ENCODE measurements at regions not wholly inside any gene's neighbourhood (a gene's known extent, or its start where the extent isn't known, plus 50 kb on each side); places are given as distances from the start of the nearest gene placed in this dataset.

GRCh38 chr2:23320058-23320457, 64.9 kb upstream of the KLHL29 start:
- Histone ChIP-seq H3K4me3 (ENCODE audit: insufficient read depth, low read length, poor library complexity, severe bottlenecking) (no peak overlapping the region), H3F3A (ENCODE audit: insufficient read depth) (no peaks in the 10 kb centered on the region), H3K4me2 (ENCODE audit: low read depth, low read length, poor library complexity, severe bottlenecking) (no peak overlapping the region), H4K20me1 (ENCODE audit: low read depth, low read length) (no peaks in the 10 kb centered on the region), H3K79me2 (ENCODE audit: insufficient read depth, low read length) (no peaks in the 10 kb centered on the region), H3K9me2 (replicated peaks; ENCODE audit: insufficient read depth, low read length) (no peaks in the 10 kb centered on the region), H3K27me3 (ENCODE audit: low read length) (no peaks in the 10 kb centered on the region), H3K9ac (ENCODE audit: low read length) (no peak overlapping the region), H3K27ac (ENCODE audit: low read depth, low read length) (no peak overlapping the region), H3K9me3 (ENCODE audit: insufficient read depth, low read length) (no peaks in the 10 kb centered on the region), H3K36me3 (ENCODE audit: low read length) (no peaks in the 10 kb centered on the region), H2AFZ (ENCODE audit: low read depth, low read length, severe bottlenecking) (no peak overlapping the region)
- TF ChIP-seq CTCF (IDR thresholded peaks at IDR 0.05; ENCODE audit: insufficient read depth, low read length, poor library complexity, severe bottlenecking) (no peak), EZH2phosphoT487 (conservative IDR thresholded peaks at IDR 0.05; ENCODE audit: low read length) (no peak)

- TF ChIP-seq EZH2phosphoT487 (conservative IDR thresholded peaks at IDR 0.05; ENCODE audit: low read length): no peak
- TF ChIP-seq CTCF (IDR thresholded peaks at IDR 0.05; ENCODE audit: insufficient read depth, low read length, poor library complexity, severe bottlenecking): no peak
- Histone ChIP-seq H3K9me3 (ENCODE audit: insufficient read depth, low read length) (no peaks in the 10 kb centered on the region), H3K27me3 (ENCODE audit: low read length) (no peaks in the 10 kb centered on the region), H3K4me3 (ENCODE audit: insufficient read depth, low read length, poor library complexity, severe bottlenecking) (no peak overlapping the region), H3K9me2 (replicated peaks; ENCODE audit: insufficient read depth, low read length) (no peaks in the 10 kb centered on the region), H3F3A (ENCODE audit: insufficient read depth) (no peaks in the 10 kb centered on the region), H3K27ac (ENCODE audit: low read depth, low read length) (no peak overlapping the region), H3K9ac (ENCODE audit: low read length) (no peak overlapping the region), H2AFZ (ENCODE audit: low read depth, low read length, severe bottlenecking) (no peak overlapping the region), H3K36me3 (ENCODE audit: low read length) (no peaks in the 10 kb centered on the region), H3K4me2 (ENCODE audit: low read depth, low read length, poor library complexity, severe bottlenecking) (no peak overlapping the region), H3K79me2 (ENCODE audit: insufficient read depth, low read length) (no peaks in the 10 kb centered on the region), H4K20me1 (ENCODE audit: low read depth, low read length) (no peaks in the 10 kb centered on the region)
Measured at GRCh38 chr2:23321751-23322150, 63.2 kb upstream of the KLHL29 start.

- H3K9me2 ChIP-seq (replicated peaks; ENCODE audit: insufficient read depth, low read length): no peaks in the 10 kb centered on the region
- no peak overlapping the region for H3K4me2 ChIP-seq (ENCODE audit: low read depth, low read length, poor library complexity, severe bottlenecking)
- H3K9ac ChIP-seq (ENCODE audit: low read length): no peak overlapping the region
- H3K27ac ChIP-seq (ENCODE audit: low read depth, low read length): no peak overlapping the region
- no peaks in the 10 kb centered on the region for H3K36me3 ChIP-seq (ENCODE audit: low read length)
- H3K4me3 ChIP-seq (ENCODE audit: insufficient read depth, low read length, poor library complexity, severe bottlenecking): no peak overlapping the region
- no peaks in the 10 kb centered on the region for H3K79me2 ChIP-seq (ENCODE audit: insufficient read depth, low read length)
- H3F3A ChIP-seq (ENCODE audit: insufficient read depth): no peaks in the 10 kb centered on the region
- no peaks in the 10 kb centered on the region for H3K27me3 ChIP-seq (ENCODE audit: low read length)
- no peaks in the 10 kb centered on the region for H4K20me1 ChIP-seq (ENCODE audit: low read depth, low read length)
- H3K9me3 ChIP-seq (ENCODE audit: insufficient read depth, low read length): no peaks in the 10 kb centered on the region
- TF ChIP-seq EZH2phosphoT487 (conservative IDR thresholded peaks at IDR 0.05; ENCODE audit: low read length) (no peak), CTCF (IDR thresholded peaks at IDR 0.05; ENCODE audit: insufficient read depth, low read length, poor library complexity, severe bottlenecking) (no peak)
- H2AFZ ChIP-seq (ENCODE audit: low read depth, low read length, severe bottlenecking): no peak overlapping the region
Measured at GRCh38 chr2:23322567-23323197, 62.3 kb upstream of the KLHL29 start.
